22Rv1 (cell line): ENCODE measurements at regions not wholly inside any gene's neighbourhood (a gene's known extent, or its start where the extent isn't known, plus 50 kb on each side); places are given as distances from the start of the nearest gene placed in this dataset.
A peak's percentile ranks its signal among the peaks of the same experiment; 100 is the strongest.

Experiments used
- H3K27ac ChIP-seq: fragments of 450-650 bp; 2 replicates; pipeline ENCODE4 v1.5.1; 2017
- ZFX ChIP-seq: fragments of 450-650 bp; IDR thresholded peaks from 2 replicates; pipeline ENCODE4 v1.6.1; 2017; ENCODE audit warnings: antibody characterized with exemption, borderline replicate concordance
- TF ChIP-seq, protein P1 (sequence below): fragments of 450-650 bp; IDR thresholded peaks from 2 replicates; pipeline ENCODE4 v1.5.1; 2017; ENCODE audit warnings: mild to moderate bottlenecking

DNA sequence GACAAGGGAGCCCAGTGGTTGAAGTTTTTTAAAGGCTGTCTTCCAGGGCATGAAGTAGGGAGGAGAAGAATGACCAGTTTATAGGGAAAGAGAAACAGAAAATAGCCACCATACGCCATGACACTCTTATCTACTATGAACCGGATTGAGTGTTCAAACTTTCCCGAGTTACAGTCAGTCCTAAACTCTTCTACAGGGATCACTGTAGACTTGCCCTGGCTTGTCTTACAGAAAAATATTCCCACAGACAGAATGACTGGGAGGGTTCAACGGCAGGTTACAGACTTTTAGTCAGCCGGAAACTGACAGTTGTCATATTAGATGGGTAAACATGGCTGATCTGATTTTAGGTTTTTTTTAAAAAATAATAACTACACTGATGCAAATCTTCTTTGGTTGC lies 662.5 kb upstream of the SOX9 start:
- no peak overlapping the region for H3K27ac ChIP-seq
- TF ChIP-seq ZFX = no peak
- TF ChIP-seq, protein P1, sequence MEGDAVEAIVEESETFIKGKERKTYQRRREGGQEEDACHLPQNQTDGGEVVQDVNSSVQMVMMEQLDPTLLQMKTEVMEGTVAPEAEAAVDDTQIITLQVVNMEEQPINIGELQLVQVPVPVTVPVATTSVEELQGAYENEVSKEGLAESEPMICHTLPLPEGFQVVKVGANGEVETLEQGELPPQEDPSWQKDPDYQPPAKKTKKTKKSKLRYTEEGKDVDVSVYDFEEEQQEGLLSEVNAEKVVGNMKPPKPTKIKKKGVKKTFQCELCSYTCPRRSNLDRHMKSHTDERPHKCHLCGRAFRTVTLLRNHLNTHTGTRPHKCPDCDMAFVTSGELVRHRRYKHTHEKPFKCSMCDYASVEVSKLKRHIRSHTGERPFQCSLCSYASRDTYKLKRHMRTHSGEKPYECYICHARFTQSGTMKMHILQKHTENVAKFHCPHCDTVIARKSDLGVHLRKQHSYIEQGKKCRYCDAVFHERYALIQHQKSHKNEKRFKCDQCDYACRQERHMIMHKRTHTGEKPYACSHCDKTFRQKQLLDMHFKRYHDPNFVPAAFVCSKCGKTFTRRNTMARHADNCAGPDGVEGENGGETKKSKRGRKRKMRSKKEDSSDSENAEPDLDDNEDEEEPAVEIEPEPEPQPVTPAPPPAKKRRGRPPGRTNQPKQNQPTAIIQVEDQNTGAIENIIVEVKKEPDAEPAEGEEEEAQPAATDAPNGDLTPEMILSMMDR = no peak

DNA sequence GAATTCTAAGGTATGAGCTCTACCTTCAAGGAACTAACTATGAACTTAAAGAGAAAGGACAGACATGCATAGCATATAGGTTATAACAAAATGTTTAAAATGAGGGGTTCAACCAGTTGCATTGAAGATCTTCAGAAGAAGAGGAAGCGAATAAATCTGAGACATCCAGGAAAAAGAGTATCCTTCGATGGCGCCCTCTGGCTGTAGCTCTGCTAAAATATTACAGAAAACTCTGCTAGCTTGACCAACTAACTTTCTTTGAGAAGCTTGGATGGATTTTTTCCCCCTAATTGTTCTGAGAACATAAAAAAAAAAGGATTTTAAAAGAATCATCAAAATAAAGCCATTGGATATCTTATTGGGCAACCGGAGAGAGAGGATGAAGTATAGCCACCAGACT lies 659.9 kb upstream of the SOX9 start:
- TF ChIP-seq, protein P1 = peak; percentile 65
- TF ChIP-seq ZFX = no peak
- no peak overlapping the region for H3K27ac ChIP-seq

DNA sequence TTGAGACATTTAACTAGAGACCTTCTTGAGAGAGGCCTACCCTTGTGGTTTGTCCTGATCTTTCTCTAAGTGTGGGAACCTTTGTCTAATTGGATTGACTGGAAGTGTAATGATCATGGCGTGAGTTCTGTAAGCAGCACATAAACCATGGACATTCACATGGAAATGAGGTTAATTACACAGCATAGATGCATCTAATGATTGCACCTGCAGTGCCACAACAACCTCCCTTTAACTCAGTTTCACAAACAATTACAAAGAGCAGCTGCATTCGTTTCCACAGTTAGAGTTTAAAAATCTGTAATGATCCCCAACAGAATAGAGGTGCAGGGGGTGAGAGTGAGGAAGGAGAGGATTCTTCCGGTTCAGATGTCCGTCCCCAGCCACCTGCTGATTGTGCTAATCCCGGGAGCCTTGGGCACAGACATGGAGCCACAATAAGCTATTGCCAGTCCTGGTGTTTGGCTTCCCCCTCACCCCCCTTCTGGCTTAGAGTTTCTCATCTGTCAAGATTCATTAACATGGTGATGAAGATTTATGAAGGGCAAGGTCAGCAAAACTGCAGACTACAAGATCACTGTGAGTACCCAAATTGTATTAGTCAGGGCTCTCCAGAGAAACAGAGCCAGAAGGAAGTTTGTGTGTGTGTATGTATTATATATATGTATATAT lies 659.2 kb upstream of the SOX9 start:
- H3K27ac ChIP-seq = no peak overlapping the region
- TF ChIP-seq, protein P1 = no peak
- no peak for TF ChIP-seq ZFX

DNA sequence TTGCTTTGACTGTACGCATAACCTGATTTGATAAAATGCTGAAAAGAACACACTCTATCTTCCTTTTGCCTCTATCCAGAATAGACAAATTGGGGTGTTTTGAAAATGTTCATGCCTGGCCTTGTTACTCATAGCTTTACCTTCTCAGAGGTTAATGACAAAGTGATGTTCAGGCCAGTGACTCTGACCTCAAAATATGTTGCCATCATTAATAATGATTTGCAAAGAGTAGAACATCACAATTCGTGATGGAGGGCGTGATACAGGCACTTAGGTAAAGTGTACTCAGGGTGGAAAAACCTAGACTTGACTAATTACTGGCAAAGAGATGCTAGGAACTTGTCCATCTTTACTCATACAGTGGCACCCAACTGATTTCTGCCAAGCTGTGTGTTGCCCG lies 656.6 kb upstream of the SOX9 start:
- no peak overlapping the region for H3K27ac ChIP-seq
- TF ChIP-seq, protein P1 = no peak
- no peak for TF ChIP-seq ZFX

DNA sequence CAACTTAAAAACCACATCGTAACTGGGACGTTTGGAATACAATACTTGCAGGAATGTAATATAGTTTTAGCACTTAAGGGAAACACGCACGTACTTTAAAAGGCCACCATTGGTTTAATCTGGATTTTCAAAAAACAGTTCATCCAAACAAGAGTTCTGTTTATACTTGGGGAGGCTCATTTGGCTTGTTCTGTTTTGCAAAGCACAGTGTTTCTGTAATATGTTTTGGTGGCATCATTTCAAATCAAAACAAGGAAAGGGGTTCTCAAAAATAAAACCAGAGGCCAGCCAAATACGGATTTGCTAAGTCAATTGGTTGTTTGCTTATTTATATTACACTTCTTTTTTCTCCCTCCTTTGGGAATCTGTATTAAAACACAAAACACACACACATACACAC lies 656.1 kb upstream of the SOX9 start:
- H3K27ac ChIP-seq = no peak overlapping the region
- TF ChIP-seq ZFX = no peak
- TF ChIP-seq, protein P1 = no peak

DNA sequence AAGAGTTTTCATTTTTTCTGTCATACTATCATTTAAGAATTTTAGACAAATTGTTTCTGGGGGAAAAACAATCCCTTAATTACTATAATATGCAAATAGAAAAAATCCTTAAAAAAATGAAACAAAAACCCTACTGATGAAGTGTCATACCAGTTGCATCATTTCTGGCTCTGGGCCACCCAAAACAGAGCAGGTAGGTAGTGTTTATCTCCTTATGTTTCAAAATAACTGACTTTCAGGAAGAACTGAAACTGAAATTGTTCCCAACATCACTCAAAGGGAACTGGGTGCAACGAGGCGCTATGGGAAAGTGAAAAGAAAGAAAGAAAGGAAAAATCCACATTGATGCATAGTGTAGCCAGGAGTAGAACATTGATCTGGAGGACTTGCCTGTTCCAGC lies 653.1 kb upstream of the SOX9 start:
- TF ChIP-seq, protein P1 = no peak
- TF ChIP-seq ZFX = no peak

DNA sequence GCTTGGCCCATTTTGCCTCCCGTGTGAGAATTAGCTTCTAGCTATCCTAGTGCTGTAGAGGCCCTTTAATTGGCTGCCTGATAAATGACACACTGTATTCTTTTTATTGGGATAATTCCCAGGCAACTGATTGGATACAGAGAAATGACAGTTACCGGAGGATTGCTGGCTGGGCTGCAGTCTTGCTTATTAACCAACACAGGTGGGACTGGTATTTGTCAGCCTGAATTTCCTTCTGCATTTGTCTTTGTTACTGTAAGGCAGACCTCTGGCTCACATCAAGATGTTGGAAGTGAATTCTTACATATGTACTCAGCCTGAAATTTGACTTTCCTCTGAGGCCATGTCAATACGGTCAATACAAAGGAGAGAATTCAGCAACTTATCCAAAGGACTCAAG lies 650.8 kb upstream of the SOX9 start:
- no peak overlapping the region for H3K27ac ChIP-seq
- TF ChIP-seq, protein P1 = no peak
- TF ChIP-seq ZFX = no peak

More for the DNA sequence above, 653.1 kb upstream of the SOX9 start:
- H3K27ac ChIP-seq = no peak overlapping the region
